Sigmoid colon (tissue), 6 donors: ENCODE measurements at regions not wholly inside any gene's neighbourhood (a gene's known extent, or its start where the extent isn't known, plus 50 kb on each side); places are given as distances from the start of the nearest gene placed in this dataset.

ENCODE experiments used
- DNase-seq: peaks from one replicate; pipeline ENCODE4 v3.0.0-alpha.2; 2019
- H3K27ac ChIP-seq, 4 donors: fragments of 200-600 bp; sonication (generic); one replicate each; pipeline ENCODE4 v1.5.1; 2016 to 2019; ENCODE audit warnings: mild to moderate bottlenecking in 1 of 4
- H3K27me3 ChIP-seq, 3 donors: fragments of 200-600 bp; sonication (generic); one replicate each; pipeline ENCODE4 v1.5.1; 2019; ENCODE audit warnings: mild to moderate bottlenecking in 1 of 3
- H3K36me3 ChIP-seq, 4 donors: fragments of 200-600 bp; sonication (generic); one replicate each; pipeline ENCODE4 v1.5.1; 2016 to 2019
- H3K4me1 ChIP-seq, 4 donors: fragments of 200-600 bp; sonication (generic); one replicate each; pipeline ENCODE4 v1.5.1; 2017 to 2019
- H3K4me3 ChIP-seq, 4 donors: fragments of 200-600 bp; sonication (generic); one replicate each; pipeline ENCODE4 v1.5.1; 2017 to 2019; ENCODE audit warnings: mild to moderate bottlenecking in 2 of 4, moderate library complexity in 1 of 4
- H3K9me3 ChIP-seq, 4 donors: fragments of 200-600 bp in 3 of 4; sonication (generic) in 3 of 4; one replicate each; pipeline versions ENCODE4 v1.5.1 to v1.6.1; 2013 to 2019
- EP300 ChIP-seq, 4 donors: sonication (generic); formaldehyde crosslinking; IDR thresholded peaks; one replicate each; pipeline ENCODE4 v1.6.1; 2017; ENCODE audit warnings: antibody characterized with exemption in 4 of 4
- POLR2A ChIP-seq, 2 donors: fragments of 450-650 bp; IDR thresholded peaks; one replicate each; pipeline ENCODE4 v1.6.1; 2016; ENCODE audit warnings: antibody characterized with exemption in 2 of 2, mild to moderate bottlenecking in 2 of 2, moderate library complexity in 2 of 2
- POLR2AphosphoS5 ChIP-seq, 4 donors: sonication (generic); formaldehyde crosslinking; IDR thresholded peaks; one replicate each; pipeline ENCODE4 v1.6.1; 2017; ENCODE audit warnings: antibody characterized with exemption in 4 of 4
- WGBS, 2 donors: extraction: QIAGEN DNeasy Blood & Tissue Kit; methylation state at CpG; one replicate each; pipeline ENCODE4 v1.1.7; 2013; 5-methylcytosine and 5-hydroxymethylcytosine counted together
- intact Hi-C: fragments of 100-400 bp; cut with DNase I; formaldehyde crosslinking; loops from one replicate; pipeline ENCODE4 v1.15.1; 2023
- TF ChIP-seq, protein P1 (sequence below), 4 experiments: fragments of 450-650 bp in 3 of 4; fragments of 200-600 bp in 1 of 4; IDR thresholded peaks; one replicate each; pipeline ENCODE4 v1.5.1; 2016 to 2019; ENCODE audit warnings: antibody characterized with exemption in 4 of 4, mild to moderate bottlenecking in 3 of 4, moderate library complexity in 2 of 4
- donor health status: healthy with polysubstance abuse.
- donor health status: healthy.

DNA sequence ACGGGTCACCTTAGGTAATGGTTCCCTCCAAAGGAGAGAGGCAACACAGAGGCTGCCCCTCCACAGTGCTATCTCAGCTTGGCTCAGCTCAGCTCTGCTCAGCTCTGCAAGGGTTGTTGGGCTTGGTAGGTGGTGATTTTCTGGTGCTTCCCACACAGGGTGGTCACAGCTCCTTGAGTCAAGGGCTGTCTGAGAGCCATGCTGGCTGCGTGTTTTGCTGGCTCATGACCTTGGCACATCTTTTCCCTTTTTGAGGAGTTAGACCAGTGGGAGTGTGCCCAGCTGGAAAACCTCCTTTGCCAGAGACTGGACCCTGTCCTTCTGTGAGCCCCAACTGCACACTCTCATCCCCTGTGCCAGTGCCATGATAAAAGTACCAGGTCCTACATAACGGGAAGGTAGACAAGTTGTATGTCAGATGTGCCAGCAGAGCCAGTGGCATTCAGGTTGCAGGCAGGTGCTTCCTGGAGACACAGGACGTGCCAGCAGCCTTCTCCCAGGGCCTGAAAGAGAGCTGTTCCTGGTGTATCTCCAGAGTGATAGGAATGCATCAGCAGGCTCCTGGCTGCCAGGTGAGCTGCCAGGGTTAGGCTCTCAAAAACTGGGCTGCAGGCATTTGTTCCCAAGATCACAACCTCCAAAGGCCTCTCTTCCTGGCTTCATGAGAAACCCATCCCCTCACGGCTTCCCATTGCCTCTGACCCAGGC is 118.6 kb upstream of the CXCL14 start:
- Histone ChIP-seq H3K9me3 (no peaks in the 10 kb centered on the region), H3K4me1 (no peaks in the 10 kb centered on the region), H3K27me3 (no peaks in the 10 kb centered on the region), H3K27ac (no peak overlapping the region), H3K4me3 (no peak overlapping the region), H3K36me3 (no peaks in the 10 kb centered on the region)
- TF ChIP-seq POLR2A (IDR thresholded peaks at IDR 0.05) (no peak), POLR2AphosphoS5 (IDR thresholded peaks at IDR 0.05) (no peak), EP300 (IDR thresholded peaks at IDR 0.05) (no peak)
- TF ChIP-seq, protein P1, sequence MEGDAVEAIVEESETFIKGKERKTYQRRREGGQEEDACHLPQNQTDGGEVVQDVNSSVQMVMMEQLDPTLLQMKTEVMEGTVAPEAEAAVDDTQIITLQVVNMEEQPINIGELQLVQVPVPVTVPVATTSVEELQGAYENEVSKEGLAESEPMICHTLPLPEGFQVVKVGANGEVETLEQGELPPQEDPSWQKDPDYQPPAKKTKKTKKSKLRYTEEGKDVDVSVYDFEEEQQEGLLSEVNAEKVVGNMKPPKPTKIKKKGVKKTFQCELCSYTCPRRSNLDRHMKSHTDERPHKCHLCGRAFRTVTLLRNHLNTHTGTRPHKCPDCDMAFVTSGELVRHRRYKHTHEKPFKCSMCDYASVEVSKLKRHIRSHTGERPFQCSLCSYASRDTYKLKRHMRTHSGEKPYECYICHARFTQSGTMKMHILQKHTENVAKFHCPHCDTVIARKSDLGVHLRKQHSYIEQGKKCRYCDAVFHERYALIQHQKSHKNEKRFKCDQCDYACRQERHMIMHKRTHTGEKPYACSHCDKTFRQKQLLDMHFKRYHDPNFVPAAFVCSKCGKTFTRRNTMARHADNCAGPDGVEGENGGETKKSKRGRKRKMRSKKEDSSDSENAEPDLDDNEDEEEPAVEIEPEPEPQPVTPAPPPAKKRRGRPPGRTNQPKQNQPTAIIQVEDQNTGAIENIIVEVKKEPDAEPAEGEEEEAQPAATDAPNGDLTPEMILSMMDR (IDR thresholded peaks at IDR 0.05): no peak
- DNase-seq: no peak
- 86 to 88% methylated on average over 5 of the region's 5 CpGs for WGBS, 2 donors
- intact Hi-C loops: no loop called here

DNA sequence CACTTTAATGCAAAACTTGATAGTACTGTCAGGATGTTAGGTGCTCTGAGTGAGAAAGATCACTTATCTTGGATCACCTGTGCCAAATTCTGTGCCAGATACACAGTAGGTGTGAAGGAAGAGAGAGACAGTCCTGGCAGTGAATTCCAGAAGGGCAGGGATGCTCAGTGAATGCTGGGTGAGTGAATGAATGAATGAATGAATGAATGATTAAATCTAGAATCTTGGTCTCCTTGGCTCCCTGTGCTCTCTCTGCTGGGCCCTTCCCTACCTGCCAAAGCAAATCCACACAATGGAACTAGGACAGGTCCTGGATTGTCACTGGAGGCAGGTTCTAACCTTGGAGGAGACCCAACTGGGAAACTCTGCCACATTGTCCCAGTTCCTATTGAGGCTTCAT is 117.5 kb upstream of the CXCL14 start:
- H3K36me3 ChIP-seq: no peaks in the 10 kb centered on the region
- H3K9me3 ChIP-seq: no peaks in the 10 kb centered on the region
- no peak overlapping the region for H3K27ac ChIP-seq
- H3K4me1 ChIP-seq: no peaks in the 10 kb centered on the region
- no peaks in the 10 kb centered on the region for H3K27me3 ChIP-seq
- intact Hi-C loops: no loop called here
- DNase-seq: no peak
- no peak overlapping the region for H3K4me3 ChIP-seq
- TF ChIP-seq, protein P1 (IDR thresholded peaks at IDR 0.05): no peak
- TF ChIP-seq POLR2A (IDR thresholded peaks at IDR 0.05): no peak
- TF ChIP-seq POLR2AphosphoS5 (IDR thresholded peaks at IDR 0.05): no peak
- no peak for TF ChIP-seq EP300 (IDR thresholded peaks at IDR 0.05)

DNA sequence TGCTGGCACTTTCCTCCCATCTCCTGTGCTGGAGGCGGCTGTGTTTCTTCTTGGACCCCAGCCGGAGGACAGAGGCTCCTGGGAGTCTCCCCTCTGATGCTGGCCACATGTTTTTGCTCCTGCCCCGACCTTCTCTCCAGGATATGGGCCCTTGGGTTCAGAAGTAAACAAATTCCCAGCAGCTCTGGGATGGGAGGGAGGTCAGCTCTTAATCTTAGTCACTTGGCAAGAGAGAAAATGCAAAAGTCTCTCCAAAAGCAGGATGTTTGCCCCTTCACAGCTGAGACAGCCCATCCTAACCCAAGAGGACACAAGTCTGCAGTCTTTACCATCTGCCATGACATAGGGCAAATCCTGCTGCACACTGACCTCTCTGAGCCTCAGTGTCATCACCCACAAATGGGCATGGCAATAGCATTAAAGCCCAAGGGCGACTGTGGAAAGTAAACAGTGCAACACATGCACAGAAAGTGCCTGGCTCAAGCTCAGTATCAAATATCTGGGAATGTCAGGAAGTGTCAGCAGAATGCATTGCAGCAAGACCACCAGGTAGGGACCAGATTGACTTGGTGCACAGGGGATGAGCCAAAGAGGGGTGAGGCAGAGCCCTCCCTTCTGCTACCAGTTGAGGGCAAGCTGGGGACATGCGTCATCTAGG is 117.0 kb upstream of the CXCL14 start:
- Histone ChIP-seq H3K27me3 (no peaks in the 10 kb centered on the region), H3K9me3 (no peaks in the 10 kb centered on the region), H3K27ac (no peak overlapping the region), H3K4me3 (no peak overlapping the region), H3K36me3 (no peaks in the 10 kb centered on the region), H3K4me1 (no peaks in the 10 kb centered on the region)
- TF ChIP-seq POLR2AphosphoS5 (IDR thresholded peaks at IDR 0.05) (no peak), EP300 (IDR thresholded peaks at IDR 0.05) (no peak), POLR2A (IDR thresholded peaks at IDR 0.05) (no peak)
- TF ChIP-seq, protein P1 (IDR thresholded peaks at IDR 0.05): no peak
- 64 to 72% methylated on average over 5 of the region's 5 CpGs for WGBS, 2 donors
- intact Hi-C loops: no loop called here
- no peak for DNase-seq

DNA sequence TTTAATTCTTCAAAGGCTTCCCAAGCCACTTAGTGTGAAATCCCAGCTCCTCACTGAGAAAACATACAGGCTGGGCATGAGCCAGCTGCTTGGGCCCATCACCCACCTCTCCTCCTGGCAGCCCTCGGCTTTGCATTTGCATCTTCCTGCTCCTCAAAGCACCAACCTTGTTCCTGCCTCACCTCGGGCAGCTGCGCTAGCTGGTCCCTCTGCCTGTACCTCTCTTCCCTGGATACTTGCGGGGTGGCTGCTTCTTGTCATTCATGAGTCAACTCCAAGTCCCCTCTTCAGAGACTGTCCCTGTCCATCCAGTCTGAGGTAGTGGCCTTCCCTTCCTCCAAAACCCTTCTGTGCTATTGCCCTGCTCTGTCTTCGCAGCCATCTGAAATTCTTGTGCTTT is 116.1 kb upstream of the CXCL14 start:
- DNase-seq: no peak
- H3K4me1 ChIP-seq: no peaks in the 10 kb centered on the region
- no peak overlapping the region for H3K4me3 ChIP-seq
- no peak overlapping the region for H3K27ac ChIP-seq
- no peaks in the 10 kb centered on the region for H3K36me3 ChIP-seq
- 86 to 88% methylated on average over 5 of the region's 5 CpGs for WGBS, 2 donors
- intact Hi-C loops: no loop called here
- no peak for TF ChIP-seq POLR2A (IDR thresholded peaks at IDR 0.05)
- TF ChIP-seq, protein P1 (IDR thresholded peaks at IDR 0.05): no peak
- TF ChIP-seq POLR2AphosphoS5 (IDR thresholded peaks at IDR 0.05): no peak
- TF ChIP-seq EP300 (IDR thresholded peaks at IDR 0.05): no peak
- no peaks in the 10 kb centered on the region for H3K9me3 ChIP-seq
- no peaks in the 10 kb centered on the region for H3K27me3 ChIP-seq
